ENCODE measurements at regions not wholly inside any gene's neighbourhood (a gene's known extent, or its start where the extent isn't known, plus 50 kb on each side); places are given as distances from the start of the nearest gene placed in this dataset.
"Not testable (repeated sequence)": the region's sequence is repeated elsewhere in the genome, so short reads cannot be mapped to it uniquely, and the experiment has no call there.

DNA sequence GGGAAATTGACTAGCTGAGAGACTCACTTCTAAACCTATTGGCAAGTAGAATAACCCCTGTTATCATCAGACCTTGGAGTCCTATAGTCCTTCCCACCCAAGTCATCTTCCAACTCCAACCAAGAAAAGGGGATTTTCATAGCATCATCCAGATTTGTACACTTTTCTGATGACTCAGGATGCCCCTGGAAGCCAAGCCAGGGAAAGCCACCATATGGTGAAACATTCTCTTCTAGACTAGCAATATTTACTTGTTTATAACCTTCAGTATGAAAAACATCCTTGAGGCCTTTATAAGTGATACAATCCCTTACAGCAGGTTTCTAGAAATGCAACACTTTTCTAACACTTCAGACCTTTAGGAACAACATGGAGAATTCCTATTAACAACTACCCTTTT lies 618.8 kb upstream of the CDH11 start:
- H3K4me3 ChIP-seq (ENCODE audit: low read depth, low read length): no peak overlapping the region
- DNase-seq (ENCODE audit: low read depth): peak; percentile 66
- TF ChIP-seq CTCF (IDR thresholded peaks at IDR 0.05; ENCODE audit: insufficient read depth, low read length): no peak

DNA sequence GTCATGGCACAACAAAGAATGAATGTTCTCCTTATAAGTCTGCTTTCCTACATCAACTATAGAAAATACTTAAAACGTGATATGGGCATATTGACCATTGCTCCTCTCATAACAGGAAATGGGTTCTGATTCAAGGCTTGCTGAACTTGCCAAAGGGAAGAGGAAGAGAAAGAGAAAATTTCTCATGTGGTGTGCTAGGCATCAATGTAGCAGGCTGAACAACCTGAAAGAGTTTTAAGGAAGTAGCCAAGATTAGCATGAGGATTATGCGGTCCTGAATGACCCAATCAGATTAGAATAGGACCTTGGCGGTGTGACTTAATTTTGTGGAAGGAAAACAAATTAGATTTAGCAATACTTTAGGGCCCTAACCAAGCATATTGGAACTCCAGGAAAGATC lies 617.7 kb upstream of the CDH11 start:
- H3K4me3 ChIP-seq (ENCODE audit: low read depth, low read length): no peak overlapping the region
- no peak for TF ChIP-seq CTCF (IDR thresholded peaks at IDR 0.05; ENCODE audit: insufficient read depth, low read length)
- no peak for DNase-seq (ENCODE audit: low read depth)

GRCh38 chr16:65737831-65738230 lies 616.0 kb upstream of the CDH11 start:
- no peak overlapping the region for H3K4me3 ChIP-seq (ENCODE audit: low read depth, low read length)
- TF ChIP-seq CTCF (IDR thresholded peaks at IDR 0.05; ENCODE audit: insufficient read depth, low read length): no peak
- DNase-seq (ENCODE audit: low read depth): no peak

GRCh38 chr16:65735615-65736014 lies 613.8 kb upstream of the CDH11 start:
- not testable (repeated sequence) for DNase-seq (ENCODE audit: low read depth); H3K4me3 ChIP-seq (ENCODE audit: low read depth, low read length)

GRCh38 chr16:65733721-65734120 lies 611.9 kb upstream of the CDH11 start:
- no peak for DNase-seq (ENCODE audit: low read depth)
- TF ChIP-seq CTCF (IDR thresholded peaks at IDR 0.05; ENCODE audit: insufficient read depth, low read length): no peak
- H3K4me3 ChIP-seq (ENCODE audit: low read depth, low read length): no peak overlapping the region

DNA sequence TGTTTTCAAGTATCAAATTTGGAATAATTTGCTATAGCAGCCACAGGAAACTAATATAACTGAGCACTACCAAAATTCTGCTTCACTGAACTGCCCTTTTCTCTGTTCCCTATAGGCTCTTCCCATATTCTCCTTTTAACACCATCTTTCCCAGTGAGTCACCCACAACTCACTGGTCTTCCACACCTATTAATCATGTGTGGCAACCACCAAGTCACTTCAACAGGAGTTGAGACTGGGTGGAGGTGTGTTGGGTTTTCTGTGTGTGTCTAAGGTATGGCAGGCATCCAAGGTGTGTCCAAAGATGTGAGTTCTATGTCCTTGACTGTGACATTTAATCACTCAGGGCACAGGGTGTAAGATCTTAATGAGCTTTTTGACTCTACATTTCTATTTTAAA lies 610.0 kb upstream of the CDH11 start:
- DNase-seq (ENCODE audit: low read depth): peak; percentile 34
- no peak overlapping the region for H3K4me3 ChIP-seq (ENCODE audit: low read depth, low read length)
- TF ChIP-seq CTCF (IDR thresholded peaks at IDR 0.05; ENCODE audit: insufficient read depth, low read length): no peak

- no peak for TF ChIP-seq CTCF (IDR thresholded peaks at IDR 0.05; ENCODE audit: insufficient read depth, low read length)
- H3K4me3 ChIP-seq (ENCODE audit: low read depth, low read length): no peak overlapping the region
- DNase-seq (ENCODE audit: low read depth): no peak
These were observed 606.8 kb upstream of the CDH11 start for GRCh38 chr16:65728652-65729051.

All from fibroblast of the aortic adventitia (primary cell).